HepG2 (cell line): ENCODE measurements at regions not wholly inside any gene's neighbourhood (a gene's known extent, or its start where the extent isn't known, plus 50 kb on each side); places are given as distances from the start of the nearest gene placed in this dataset.

ENCODE experiments used
- ATAC-seq: fragments of 200-7000 bp; cut with Tn5 transposase; 3 replicates; pipeline ENCODE4 v1.9.1; 2020; ENCODE audit warnings: mild to moderate bottlenecking, moderate library complexity
- BruUV-seq: library from RNA; stranded (reverse); fragments of 400-500 nt; replicated peaks from 2 replicates; lab custom pipeline; 2021; lab: Mats Ljungman, UMichigan
- CTCF ChIA-PET: fragments of 300-600 bp; formaldehyde crosslinking; extraction: SDS; loops from one replicate; lab custom pipeline; 2021; ENCODE audit warnings: low total read pairs, inconsistent platforms, low intra/inter-chr PET ratio; lab: Yijun Ruan, JAX
- POLR2A ChIA-PET: fragments of 350-600 bp; sonication (Branson Sonifier 250); formaldehyde crosslinking; loops from one replicate; lab custom pipeline; 2020; ENCODE audit warnings: antibody characterized with exemption, inconsistent platforms; lab: Yijun Ruan, JAX
- DNase-seq: peaks from one replicate; pipeline ENCODE4 v3.0.0-alpha.2; 2015; ENCODE audit warnings: low spot score
- FAIRE-seq: peaks from 3 replicates; lab custom pipeline; 2011; peaks lifted over from hg19 to GRCh38; lab: Jason Lieb, UNC
- H2AFZ ChIP-seq: one replicate; pipeline ENCODE4 v1.6.1; 2011; ENCODE audit warnings: low read length, inconsistent platforms
- H3K27ac ChIP-seq: fragments of 300-600 bp; 3 replicates; pipeline ENCODE4 v1.8.0; 2011; ENCODE audit warnings: mixed run types, mild to moderate bottlenecking, mixed read lengths, low read length, inconsistent platforms; ENCODE audit not compliant: insufficient read depth; ENCODE audit errors: extremely low read length
- H3K27me3 ChIP-seq, 2 experiments: fragments of 200-600 bp in 1 of 2; 2 replicates in 1 of 2; 3 replicates in 1 of 2; pipeline versions ENCODE4 v1.6.0 to v1.8.0; 2011; ENCODE audit warnings: low read length in 2 of 2, mild to moderate bottlenecking in 2 of 2, moderate library complexity in 2 of 2, inconsistent platforms in 1 of 2; ENCODE audit not compliant: insufficient read depth in 2 of 2, control insufficient read depth in 1 of 2
- H3K36me3 ChIP-seq, 2 experiments: fragments of 200-600 bp in 1 of 2; replicated peaks in 1 of 2; 2 replicates in 1 of 2; 3 replicates in 1 of 2; pipeline versions ENCODE4 v1.5.1 to v1.8.0; 2011; ENCODE audit warnings: low read length in 2 of 2, inconsistent platforms in 1 of 2; ENCODE audit not compliant: insufficient read depth in 2 of 2, control insufficient read depth in 1 of 2
- H3K4me1 ChIP-seq: 2 replicates; pipeline ENCODE4 v1.5.1; 2012; ENCODE audit warnings: low read length, inconsistent platforms; ENCODE audit not compliant: insufficient read depth
- H3K4me2 ChIP-seq: 2 replicates; pipeline ENCODE4 v1.6.0; 2011; ENCODE audit warnings: low read depth, low read length, inconsistent platforms
- H3K4me3 ChIP-seq, 3 experiments: fragments of 200-600 bp in 1 of 3; sonication (generic), shearing (Covaris generic) in 1 of 3; replicated peaks in 1 of 3; 2 replicates each; pipeline ENCODE4 v1.5.1; 2011 to 2016; ENCODE audit warnings: low read length in 3 of 3, inconsistent platforms in 2 of 3, low read depth in 2 of 3, mild to moderate bottlenecking in 2 of 3, control low read depth in 1 of 3, mixed read lengths in 1 of 3; ENCODE audit not compliant: insufficient read depth in 1 of 3
- H3K79me2 ChIP-seq: one replicate; pipeline ENCODE4 v1.6.1; 2011; ENCODE audit warnings: low read length, inconsistent platforms; ENCODE audit not compliant: insufficient read depth
- H3K9ac ChIP-seq: 2 replicates; pipeline ENCODE4 v1.6.0; 2011; ENCODE audit warnings: mild to moderate bottlenecking, low read depth, low read length, inconsistent platforms; ENCODE audit not compliant: insufficient read depth
- H3K9me3 ChIP-seq: 2 replicates; pipeline ENCODE4 v1.5.1; 2012; ENCODE audit warnings: mild to moderate bottlenecking, low read length
- H4K20me1 ChIP-seq: 2 replicates; pipeline ENCODE4 v1.6.0; 2011; ENCODE audit warnings: inconsistent platforms, mild to moderate bottlenecking, low read length, moderate library complexity; ENCODE audit not compliant: insufficient read depth
- ATAD3A ChIP-seq: sonication (generic); formaldehyde crosslinking; IDR thresholded peaks from 2 replicates; pipeline ENCODE4 v1.4.0; 2020; ENCODE audit warnings: missing genetic modification reagents
- DMAP1 ChIP-seq: IDR thresholded peaks from 2 replicates; pipeline ENCODE4 v1.6.1; 2016
- ETS1 ChIP-seq: sonication (generic); formaldehyde crosslinking; IDR thresholded peaks from 2 replicates; pipeline ENCODE4 v1.4.0; 2020; ENCODE audit warnings: missing genetic modification reagents
- MIER3 ChIP-seq: IDR thresholded peaks from 2 replicates; pipeline ENCODE4 v1.6.1; 2016; ENCODE audit warnings: missing compliant biosample characterization, borderline replicate concordance
- PAF1 ChIP-seq: IDR thresholded peaks from 2 replicates; pipeline ENCODE4 v1.6.1; 2016; ENCODE audit warnings: missing genetic modification reagents, missing compliant biosample characterization
- PLRG1 ChIP-seq: fragments of 450-650 bp; conservative IDR thresholded peaks from 2 replicates; pipeline ENCODE4 v1.6.1; 2016
- PRMT3 ChIP-seq: sonication (generic); formaldehyde crosslinking; IDR thresholded peaks from 2 replicates; pipeline ENCODE4 v1.8.1; 2022; ENCODE audit warnings: low read depth, mild to moderate bottlenecking, moderate library complexity, missing genetic modification reagents, borderline replicate concordance
- SOX13 ChIP-seq, 3 experiments: fragments of 450-650 bp in 1 of 3; sonication (generic) in 1 of 3; formaldehyde crosslinking in 1 of 3; IDR thresholded peaks in 2 of 3; conservative IDR thresholded peaks in 1 of 3; 2 replicates each; pipeline versions ENCODE4 v1.5.0 to v1.6.1; 2016 to 2020; ENCODE audit warnings: antibody characterized with exemption in 1 of 3, mild to moderate bottlenecking in 1 of 3, missing compliant biosample characterization in 1 of 3, missing genetic modification reagents in 1 of 3, moderate library complexity in 1 of 3
- SPEN ChIP-seq: sonication (generic); formaldehyde crosslinking; IDR thresholded peaks from 2 replicates; pipeline ENCODE4 v1.5.1; 2020; ENCODE audit warnings: low read depth, mild to moderate bottlenecking, missing genetic modification reagents
- TEAD2 ChIP-seq: sonication (generic); formaldehyde crosslinking; IDR thresholded peaks from 2 replicates; pipeline ENCODE4 v1.9.0; 2021; ENCODE audit warnings: missing genetic modification reagents
- THYN1 ChIP-seq: sonication (generic); formaldehyde crosslinking; IDR thresholded peaks from 2 replicates; pipeline ENCODE4 v1.8.1; 2023; ENCODE audit warnings: low read depth, mild to moderate bottlenecking, moderate library complexity, missing genetic modification reagents, borderline replicate concordance
- TMF1 ChIP-seq: sonication (generic); formaldehyde crosslinking; IDR thresholded peaks from 2 replicates; pipeline ENCODE4 v1.8.1; 2022; ENCODE audit warnings: low read depth, missing genetic modification reagents
- ZBTB37 ChIP-seq: sonication (generic); formaldehyde crosslinking; IDR thresholded peaks from 2 replicates; pipeline ENCODE4 v1.4.0; 2020; ENCODE audit warnings: mild to moderate bottlenecking, missing genetic modification reagents
- ZGPAT ChIP-seq: IDR thresholded peaks from 2 replicates; pipeline ENCODE4 v1.6.1; 2016; ENCODE audit warnings: mild to moderate bottlenecking
- ZNF274 ChIP-seq: sonication (generic); formaldehyde crosslinking; IDR thresholded peaks from 2 replicates; pipeline ENCODE4 v1.5.1; 2020; ENCODE audit warnings: mild to moderate bottlenecking, missing genetic modification reagents
- ZNF552 ChIP-seq: sonication (generic); formaldehyde crosslinking; IDR thresholded peaks from 2 replicates; pipeline ENCODE4 v1.9.0; 2022; ENCODE audit warnings: missing genetic modification reagents, mild to moderate bottlenecking, borderline replicate concordance
- ZNF737 ChIP-seq: sonication (generic); formaldehyde crosslinking; IDR thresholded peaks from 2 replicates; pipeline ENCODE4 v1.5.0; 2020; ENCODE audit warnings: missing genetic modification reagents, mild to moderate bottlenecking, borderline replicate concordance
- WGBS: methylation state at CpG from one replicate; pipeline ENCODE4 v1.1.6; 2017; ENCODE audit warnings: low lambda C conversion rate; 5-methylcytosine and 5-hydroxymethylcytosine counted together
- in situ Hi-C: cut with HindIII; loops from 2 replicates; pipeline ENCODE4 v1.10.0; 2017; ENCODE audit warnings: low pct_unique_long_range_greater_than_20kb; ENCODE audit not compliant: extremely low pct_ligation_motif_present
- intact Hi-C: fragments of 100-400 bp; cut with micrococcal nuclease; formaldehyde crosslinking; loops from one replicate; pipeline ENCODE4 v1.10.0; 2022; ENCODE audit not compliant: unreplicated experiment

GRCh38 chr2:224310943-224311625 lies 90.8 kb downstream of the FAM124B start (continued):
- TF ChIP-seq ZNF274 (no peak), ZNF552 (CRISPR knock-in tag) (no peak), DMAP1 (no peak), SOX13 (IDR thresholded peaks at IDR 0.05) (no peak), SOX13 (CRISPR knock-in tag; conservative IDR thresholded peaks at IDR 0.05 in 1 of 2, IDR thresholded peaks at IDR 0.05 in 1 of 2) (no peak)
- TF ChIP-seq, all 625 proteins: peak for 0

- ATAC-seq (no peak), DNase-seq (no peak), FAIRE-seq (no peak)
- H3K4me1 ChIP-seq: no peaks in the 10 kb centered on the region
- H4K20me1 ChIP-seq: no peaks in the 10 kb centered on the region
- H3K27me3 ChIP-seq: no peaks in the 10 kb centered on the region; a peak in 3 of 5 replicates
- no peaks in the 10 kb centered on the region for H3K79me2 ChIP-seq
- H3K27ac ChIP-seq: no peak overlapping the region
- in situ Hi-C loops (no loop called here), intact Hi-C loops (no loop called here)
- no peak overlapping the region for H3K9ac ChIP-seq
- H3K9me3 ChIP-seq: no peaks in the 10 kb centered on the region
- H3K36me3 ChIP-seq: no peaks in the 10 kb centered on the region
- CTCF ChIA-PET: no interaction called here
- POLR2A ChIA-PET: no interaction called here
- 68% methylated on average over 4 of the region's 4 CpGs for WGBS
- no peak overlapping the region for H2AFZ ChIP-seq
- H3K4me3 ChIP-seq: no peak overlapping the region
- H3K4me2 ChIP-seq: no peak overlapping the region
- BruUV-seq: no TSS peak
- TF ChIP-seq PLRG1 (no peak), TEAD2 (CRISPR knock-in tag) (no peak), MIER3 (CRISPR knock-in tag) (no peak), THYN1 (CRISPR knock-in tag) (no peak), PAF1 (no peak), ATAD3A (CRISPR knock-in tag) (no peak), ETS1 (no peak), TMF1 (CRISPR knock-in tag) (no peak), ZBTB37 (CRISPR knock-in tag) (no peak), ZNF737 (no peak), SPEN (CRISPR knock-in tag) (no peak), ZGPAT (CRISPR knock-in tag) (no peak), PRMT3 (CRISPR knock-in tag) (no peak)
These were observed 92.7 kb downstream of the FAM124B start for GRCh38 chr2:224309176-224309575.
